Nephron progenitor cell (in vitro differentiated cells): ENCODE measurements at regions not wholly inside any gene's neighbourhood (a gene's known extent, or its start where the extent isn't known, plus 50 kb on each side); places are given as distances from the start of the nearest gene placed in this dataset.

Experiments used
- DNase-seq: peaks from one replicate; pipeline ENCODE4 v3.0.0; 2021
- H3K27ac Mint-ChIP-seq: 2 replicates; pipeline ENCODE4 v1.8.0; 2021; ENCODE audit warnings: mild to moderate bottlenecking, moderate library complexity, mixed read lengths
- H3K27me3 Mint-ChIP-seq: 2 replicates; pipeline ENCODE4 v1.8.0; 2021; ENCODE audit warnings: mild to moderate bottlenecking, low read depth, mixed read lengths; ENCODE audit not compliant: poor library complexity
- H3K36me3 Mint-ChIP-seq: 2 replicates; pipeline ENCODE4 v1.8.0; 2021; ENCODE audit warnings: low read depth, mixed read lengths
- H3K4me1 Mint-ChIP-seq: 2 replicates; pipeline ENCODE4 v1.8.0; 2021; ENCODE audit warnings: mixed read lengths
- H3K4me3 Mint-ChIP-seq: 2 replicates; pipeline ENCODE4 v1.8.0; 2021; ENCODE audit warnings: mild to moderate bottlenecking, moderate library complexity, mixed read lengths
- H3K9me3 Mint-ChIP-seq: 2 replicates; pipeline ENCODE4 v1.8.0; 2021; ENCODE audit warnings: mild to moderate bottlenecking, moderate library complexity, mixed read lengths
- TF ChIP-seq, protein P1 (sequence below): fragments of 200-600 bp; sonication (generic); IDR thresholded peaks from 2 replicates; pipeline ENCODE4 v1.5.0; 2021; ENCODE audit warnings: antibody characterized with exemption

DNA sequence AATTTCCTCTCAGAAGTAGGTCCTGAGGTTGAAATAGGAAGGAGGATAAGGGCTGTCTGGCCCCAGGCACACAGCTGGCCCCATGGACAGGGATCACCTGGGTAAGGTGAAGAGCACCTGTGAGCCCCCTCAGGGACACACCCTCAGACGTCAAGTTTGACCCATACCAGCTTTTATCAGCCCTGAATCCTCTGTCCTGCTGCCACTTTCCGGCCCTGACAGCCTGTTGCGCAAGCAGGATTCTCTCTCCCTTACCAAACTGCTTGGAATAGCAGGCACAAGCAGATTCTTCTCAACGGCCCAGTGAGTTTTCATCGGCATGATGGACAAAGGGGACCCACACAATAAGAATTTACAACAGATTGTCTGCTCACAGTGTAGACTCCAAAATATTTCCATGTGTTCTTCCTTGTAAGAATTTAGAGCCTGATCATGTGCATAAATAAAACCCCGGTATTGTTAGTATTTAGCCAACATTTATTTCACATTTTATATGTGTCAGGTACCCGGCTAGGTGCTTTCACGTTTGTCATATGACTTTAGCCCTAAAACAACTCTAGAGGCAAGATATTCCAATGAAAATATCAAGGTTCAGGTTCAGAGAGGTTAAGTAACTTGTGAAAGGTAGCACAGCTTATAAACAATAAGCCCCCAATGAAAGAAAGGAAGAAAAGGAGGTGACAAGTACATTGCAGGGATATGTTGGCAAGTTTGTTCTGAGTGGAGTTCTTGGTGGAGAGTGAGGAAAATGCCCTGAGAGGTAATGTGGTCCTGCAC, 107.2 kb upstream of the KIT start:
- no peak for DNase-seq

DNA sequence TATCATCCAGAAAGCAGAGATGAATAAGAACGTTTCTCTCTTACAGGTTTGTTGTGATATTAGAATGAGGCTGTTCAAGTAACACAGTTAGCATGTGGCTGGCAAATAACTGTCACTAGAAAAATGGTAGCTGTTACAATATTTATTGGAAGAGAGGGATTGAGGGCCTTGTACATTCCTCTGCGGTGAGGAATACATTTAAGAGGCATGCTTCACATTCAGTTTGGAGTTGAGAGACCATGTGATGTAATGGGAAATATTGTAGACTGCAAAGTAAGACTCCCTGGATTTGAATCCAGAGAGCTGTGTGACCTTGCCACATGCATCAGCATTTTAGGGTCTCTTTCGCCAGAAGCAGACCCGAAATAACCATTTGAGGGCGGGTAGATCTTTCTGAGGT, 104.8 kb upstream of the KIT start:
- no peak overlapping the region for H3K27ac Mint-ChIP-seq

More for the DNA sequence above, 107.2 kb upstream of the KIT start:
- Mint-ChIP-seq H3K27ac (no peak overlapping the region), H3K27me3 (peaks cover 13% of the 10 kb centered on the region), H3K9me3 (no peaks in the 10 kb centered on the region), H3K4me1 (peaks cover 30% of the 10 kb centered on the region), H3K36me3 (no peaks in the 10 kb centered on the region), H3K4me3 (no peak overlapping the region)
- TF ChIP-seq, protein P1, sequence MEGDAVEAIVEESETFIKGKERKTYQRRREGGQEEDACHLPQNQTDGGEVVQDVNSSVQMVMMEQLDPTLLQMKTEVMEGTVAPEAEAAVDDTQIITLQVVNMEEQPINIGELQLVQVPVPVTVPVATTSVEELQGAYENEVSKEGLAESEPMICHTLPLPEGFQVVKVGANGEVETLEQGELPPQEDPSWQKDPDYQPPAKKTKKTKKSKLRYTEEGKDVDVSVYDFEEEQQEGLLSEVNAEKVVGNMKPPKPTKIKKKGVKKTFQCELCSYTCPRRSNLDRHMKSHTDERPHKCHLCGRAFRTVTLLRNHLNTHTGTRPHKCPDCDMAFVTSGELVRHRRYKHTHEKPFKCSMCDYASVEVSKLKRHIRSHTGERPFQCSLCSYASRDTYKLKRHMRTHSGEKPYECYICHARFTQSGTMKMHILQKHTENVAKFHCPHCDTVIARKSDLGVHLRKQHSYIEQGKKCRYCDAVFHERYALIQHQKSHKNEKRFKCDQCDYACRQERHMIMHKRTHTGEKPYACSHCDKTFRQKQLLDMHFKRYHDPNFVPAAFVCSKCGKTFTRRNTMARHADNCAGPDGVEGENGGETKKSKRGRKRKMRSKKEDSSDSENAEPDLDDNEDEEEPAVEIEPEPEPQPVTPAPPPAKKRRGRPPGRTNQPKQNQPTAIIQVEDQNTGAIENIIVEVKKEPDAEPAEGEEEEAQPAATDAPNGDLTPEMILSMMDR, result no peak

DNA sequence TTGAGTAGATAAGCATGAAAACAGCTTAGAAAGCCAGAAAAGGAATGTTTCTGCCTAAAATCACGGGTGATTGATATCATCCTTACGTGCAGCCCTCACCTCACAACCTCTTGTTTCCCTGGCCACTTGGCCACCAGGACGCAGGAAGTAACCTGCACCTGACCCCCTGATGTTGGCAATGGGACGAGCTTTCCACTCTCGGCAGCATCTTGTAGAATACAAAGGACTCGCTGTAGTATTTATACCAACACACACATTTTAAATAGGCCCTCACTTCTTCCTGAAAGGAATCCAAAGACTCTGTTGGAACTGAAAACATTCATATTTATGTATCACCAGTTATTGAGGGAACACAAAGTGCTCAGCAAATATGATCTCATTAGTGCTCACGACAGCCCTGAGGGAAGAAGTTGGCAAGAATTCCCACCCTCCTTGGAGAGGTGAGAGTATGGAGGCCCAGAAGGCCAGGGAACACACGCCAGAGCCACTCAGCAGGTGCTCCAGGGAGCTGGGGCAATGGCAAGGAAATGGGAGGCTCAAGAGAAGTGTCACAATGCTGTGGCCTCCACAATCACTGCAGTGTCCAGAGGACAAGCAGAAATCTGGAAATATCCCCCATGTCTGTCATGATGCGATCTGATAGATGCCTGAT, 103.3 kb upstream of the KIT start:
- Mint-ChIP-seq H3K9me3 (no peaks in the 10 kb centered on the region), H3K4me1 (peaks cover 11% of the 10 kb centered on the region), H3K27me3 (peaks cover 10% of the 10 kb centered on the region), H3K27ac (no peak overlapping the region), H3K4me3 (no peak overlapping the region), H3K36me3 (no peaks in the 10 kb centered on the region)
- no peak for DNase-seq
- TF ChIP-seq, protein P1, result no peak

More for the DNA sequence above, 104.8 kb upstream of the KIT start:
- Mint-ChIP-seq H3K4me1 (peaks cover 17% of the 10 kb centered on the region), H3K27me3 (peaks cover 9% of the 10 kb centered on the region), H3K36me3 (no peaks in the 10 kb centered on the region), H3K9me3 (no peaks in the 10 kb centered on the region), H3K4me3 (no peak overlapping the region)
- TF ChIP-seq, protein P1, result no peak
- no peak for DNase-seq

DNA sequence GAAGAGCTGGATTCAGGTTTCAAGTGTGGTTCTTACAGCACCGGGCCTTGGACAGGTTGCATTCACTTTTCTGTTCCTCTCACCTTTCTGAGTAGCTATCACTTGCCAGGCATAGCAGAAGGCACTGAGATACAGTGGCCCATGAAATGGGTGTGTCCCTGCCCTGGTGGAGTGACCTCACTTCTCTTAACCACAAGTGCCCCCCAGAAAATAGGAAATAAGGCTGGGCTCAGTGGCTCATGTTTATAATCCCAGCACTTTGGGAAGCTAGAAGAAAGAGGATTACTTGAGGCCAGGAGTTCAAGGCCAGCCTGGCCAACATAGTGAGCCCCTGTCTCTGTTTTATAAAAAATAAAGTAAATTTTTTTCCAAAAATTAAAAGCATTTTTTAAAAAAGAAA, 101.7 kb upstream of the KIT start:
- Mint-ChIP-seq H3K9me3 (no peaks in the 10 kb centered on the region), H3K36me3 (no peaks in the 10 kb centered on the region), H3K4me3 (no peak overlapping the region), H3K4me1 (no peaks in the 10 kb centered on the region), H3K27me3 (peaks cover 7% of the 10 kb centered on the region), H3K27ac (no peak overlapping the region)
- DNase-seq, result no peak
- TF ChIP-seq, protein P1, result no peak

DNA sequence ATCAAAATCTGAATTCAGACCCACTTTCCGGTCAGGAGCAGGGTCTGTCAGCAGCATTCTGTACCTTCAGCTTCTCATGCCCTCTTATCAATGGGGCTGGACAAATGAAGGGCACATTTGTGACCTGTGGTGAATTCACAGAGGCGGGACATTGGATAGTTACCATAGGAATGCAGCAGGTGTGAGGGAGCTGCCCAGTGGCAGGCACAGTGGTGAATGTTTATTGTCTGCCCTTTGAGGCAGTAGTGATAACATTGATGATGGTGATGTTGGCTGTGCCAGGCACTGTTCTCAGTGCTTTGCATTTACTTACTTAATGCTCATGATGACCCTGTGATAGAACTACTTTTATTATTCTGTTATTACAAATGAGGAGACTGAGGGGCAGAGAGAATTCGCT, 101.2 kb upstream of the KIT start:
- H3K4me1 Mint-ChIP-seq, result no peaks in the 10 kb centered on the region
- H3K9me3 Mint-ChIP-seq, result no peaks in the 10 kb centered on the region
- no peak overlapping the region for H3K27ac Mint-ChIP-seq
- H3K4me3 Mint-ChIP-seq, result no peak overlapping the region
- H3K36me3 Mint-ChIP-seq, result no peaks in the 10 kb centered on the region
- TF ChIP-seq, protein P1, result no peak
- H3K27me3 Mint-ChIP-seq, result peaks cover 7% of the 10 kb centered on the region
- DNase-seq, result no peak
